ENCODE measurements at regions not wholly inside any gene's neighbourhood (a gene's known extent, or its start where the extent isn't known, plus 50 kb on each side); places are given as distances from the start of the nearest gene placed in this dataset.
A peak's percentile ranks its signal among the peaks of the same experiment; 100 is the strongest.

- DNase-seq (ENCODE audit: low read depth): no peak
- no peak overlapping the region for H3K4me3 ChIP-seq (ENCODE audit: low read depth, low read length)
- TF ChIP-seq CTCF (IDR thresholded peaks at IDR 0.05; ENCODE audit: low read depth, low read length, missing control alignments): no peak
These were observed 81.6 kb upstream of the FAR2 start for GRCh38 chr12:29067430-29067829.

- no peak overlapping the region for H3K4me3 ChIP-seq (ENCODE audit: low read depth, low read length)
- no peak for TF ChIP-seq CTCF (IDR thresholded peaks at IDR 0.05; ENCODE audit: low read depth, low read length, missing control alignments)
- DNase-seq (ENCODE audit: low read depth): no peak
These were observed 78.8 kb upstream of the FAR2 start for GRCh38 chr12:29070309-29070708.

GRCh38 chr12:29071099-29071498 is 78.0 kb upstream of the FAR2 start:
- no peak for DNase-seq (ENCODE audit: low read depth)

GRCh38 chr12:29072631-29073030 is 76.4 kb upstream of the FAR2 start:
- TF ChIP-seq CTCF (IDR thresholded peaks at IDR 0.05; ENCODE audit: low read depth, low read length, missing control alignments): no peak
- no peak overlapping the region for H3K4me3 ChIP-seq (ENCODE audit: low read depth, low read length)
- no peak for DNase-seq (ENCODE audit: low read depth)

More at GRCh38 chr12:29071099-29071498, 78.0 kb upstream of the FAR2 start:
- no peak for TF ChIP-seq CTCF (IDR thresholded peaks at IDR 0.05; ENCODE audit: low read depth, low read length, missing control alignments)
- H3K4me3 ChIP-seq (ENCODE audit: low read depth, low read length): no peak overlapping the region

- DNase-seq (ENCODE audit: low read depth): no peak
- no peak overlapping the region for H3K4me3 ChIP-seq (ENCODE audit: low read depth, low read length)
- TF ChIP-seq CTCF (IDR thresholded peaks at IDR 0.05; ENCODE audit: low read depth, low read length, missing control alignments): peak; percentile 63
These were observed 75.3 kb upstream of the FAR2 start for GRCh38 chr12:29073631-29074239.

- no peak for TF ChIP-seq CTCF (IDR thresholded peaks at IDR 0.05; ENCODE audit: low read depth, low read length, missing control alignments)
- H3K4me3 ChIP-seq (ENCODE audit: low read depth, low read length): no peak overlapping the region
- DNase-seq (ENCODE audit: low read depth): no peak
These were observed 68.0 kb upstream of the FAR2 start for GRCh38 chr12:29081101-29081500.

GRCh38 chr12:29082522-29082921 is 66.6 kb upstream of the FAR2 start:
- no peak for TF ChIP-seq CTCF (IDR thresholded peaks at IDR 0.05; ENCODE audit: low read depth, low read length, missing control alignments)
- no peak for DNase-seq (ENCODE audit: low read depth)
- H3K4me3 ChIP-seq (ENCODE audit: low read depth, low read length): no peak overlapping the region

Measured in GM12864 (cell line).